GM19463 (cell line): ENCODE measurements at regions not wholly inside any gene's neighbourhood (a gene's known extent, or its start where the extent isn't known, plus 50 kb on each side); places are given as distances from the start of the nearest gene placed in this dataset.
"Not testable (repeated sequence)": the region's sequence is repeated elsewhere in the genome, so short reads cannot be mapped to it uniquely, and the experiment has no call there.

Source experiments
- ATAC-seq: cut with Tn5 transposase; IDR thresholded peaks from one replicate; pipeline ENCODE4 v1.9.1; 2021; ENCODE audit warnings: mild to moderate bottlenecking, moderate library complexity; ENCODE audit not compliant: unreplicated experiment

DNA sequence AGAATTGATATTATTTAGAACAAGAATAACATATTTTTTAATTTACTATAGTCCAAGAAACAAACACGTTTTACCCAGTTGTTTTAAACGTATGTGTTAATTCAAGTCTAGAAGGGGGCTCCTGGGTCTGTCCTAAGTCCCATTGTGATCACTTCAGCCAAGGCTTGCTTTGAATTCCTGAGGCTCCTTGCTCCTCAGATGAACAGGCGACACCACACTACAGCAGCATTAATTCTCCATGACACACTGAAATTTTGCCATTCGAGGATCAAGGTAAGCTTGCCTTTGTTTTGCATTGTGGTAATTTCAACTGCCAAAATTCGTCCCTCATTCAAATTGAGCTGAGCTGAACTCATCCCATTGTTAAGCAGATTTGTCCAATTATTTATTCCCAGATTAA lies 1442.6 kb downstream of the SLITRK5 start:
- ATAC-seq = no peak

DNA sequence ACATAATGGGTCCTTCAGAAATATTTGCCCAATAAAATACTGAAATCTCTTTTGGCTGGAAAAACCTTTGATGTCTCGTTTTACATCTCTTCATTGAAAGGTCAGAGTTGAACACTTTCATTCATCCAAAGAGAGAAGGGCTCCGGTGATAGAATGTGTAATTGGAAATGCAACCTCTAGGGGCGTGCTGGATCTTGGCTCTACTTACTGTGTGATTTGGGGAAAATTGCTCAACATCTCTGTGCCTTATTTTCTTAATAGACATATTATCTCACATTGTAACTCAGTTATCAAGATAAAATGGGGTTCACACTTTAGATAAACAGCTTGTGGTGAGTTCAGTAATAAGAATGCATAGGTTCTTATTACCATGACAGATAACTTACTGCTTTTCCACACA lies 1444.1 kb downstream of the SLITRK5 start:
- ATAC-seq = no peak

DNA sequence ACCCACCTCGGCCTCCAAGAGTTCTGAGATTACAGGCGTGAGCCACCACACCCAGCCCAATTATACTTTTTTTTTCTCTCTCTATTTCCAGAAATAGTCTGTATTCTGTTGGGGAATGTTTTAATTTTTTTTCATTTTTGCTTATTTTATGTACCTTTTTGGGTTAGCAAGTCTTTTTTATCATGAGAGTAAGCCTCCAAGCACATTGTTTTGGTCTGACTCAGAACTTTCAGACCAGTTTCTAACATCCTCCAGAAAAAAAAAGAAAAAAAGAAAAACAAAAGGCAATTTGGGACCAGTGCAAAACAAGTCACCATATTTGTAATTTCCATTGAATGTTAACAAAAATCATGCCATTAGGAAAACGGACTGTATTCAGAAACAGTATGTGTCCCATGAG lies 1465.5 kb downstream of the SLITRK5 start:
- no peak for ATAC-seq

DNA sequence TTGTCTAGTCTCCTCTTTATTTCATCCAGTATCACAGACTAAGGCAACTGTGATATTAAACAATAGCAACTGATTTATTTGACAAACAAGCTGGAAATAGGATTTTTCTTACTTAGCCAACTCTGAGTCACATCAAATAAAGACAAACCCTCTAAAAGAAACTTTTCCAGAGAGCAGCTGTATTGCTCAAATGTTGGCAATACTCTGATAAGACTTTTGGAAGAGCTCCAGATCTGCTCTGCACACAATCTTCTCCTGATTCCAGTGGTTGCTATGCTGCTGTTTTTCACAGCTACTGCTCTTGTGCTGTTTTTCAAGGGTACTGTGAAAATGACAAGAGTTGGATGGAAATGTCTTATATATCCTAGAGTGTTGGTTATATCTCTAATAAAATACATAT lies 1479.2 kb downstream of the SLITRK5 start:
- no peak for ATAC-seq

DNA sequence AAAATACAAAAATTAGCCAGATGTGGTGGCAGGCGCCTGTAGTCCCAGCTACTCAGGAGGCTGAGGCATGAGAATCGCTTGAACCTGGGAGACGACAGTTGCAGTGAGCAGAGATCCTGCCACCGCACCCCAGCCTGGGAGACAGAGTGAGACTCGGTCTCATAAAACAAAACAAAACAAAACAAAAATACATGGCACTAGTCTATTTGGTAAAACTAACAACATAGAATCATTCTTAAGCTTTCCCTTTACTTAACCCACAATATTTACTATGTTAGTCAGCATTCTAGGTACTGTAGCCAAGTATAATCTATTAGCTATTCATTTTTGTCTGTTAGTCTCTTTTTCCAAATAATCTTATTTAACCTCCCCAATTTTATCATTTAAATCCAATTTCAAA lies 1482.8 kb downstream of the SLITRK5 start:
- no peak for ATAC-seq

DNA sequence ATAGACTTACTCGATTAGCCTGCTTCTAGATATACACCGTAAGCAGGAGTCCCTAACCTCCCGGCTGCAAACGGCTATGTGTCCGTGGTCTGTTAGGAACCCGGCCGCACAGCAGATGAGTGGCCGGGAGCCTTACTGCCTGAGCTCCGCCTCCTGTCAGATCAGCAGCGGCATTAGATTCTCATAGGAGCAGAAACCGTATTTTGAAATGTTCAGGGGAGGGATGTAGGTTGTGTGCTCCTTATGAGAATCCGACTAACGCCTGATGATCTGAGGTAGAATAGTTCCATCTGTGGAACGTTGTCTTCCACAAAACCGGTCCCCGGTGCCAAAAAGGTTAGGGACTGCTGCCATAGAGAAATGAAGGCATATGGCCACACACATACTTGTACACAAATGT lies 1491.9 kb downstream of the SLITRK5 start:
- ATAC-seq = no peak

DNA sequence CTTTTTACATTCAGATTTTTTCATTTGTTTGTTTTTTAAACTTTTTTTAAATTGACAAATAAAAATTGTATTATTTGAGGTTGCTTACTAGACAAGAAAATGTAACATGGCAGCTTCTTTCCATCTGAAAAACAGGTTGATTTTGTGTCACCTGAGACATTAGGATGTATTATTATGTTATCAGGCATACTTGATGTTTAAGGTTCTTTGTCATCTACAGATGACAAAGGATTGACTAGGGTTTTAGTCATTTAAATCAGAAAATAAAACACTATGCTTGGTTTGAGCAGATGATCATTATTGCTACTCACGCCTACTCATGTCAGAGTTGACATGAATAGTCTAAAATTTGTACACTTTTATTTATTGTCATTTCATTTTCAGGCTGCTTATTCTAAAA lies 1494.5 kb downstream of the SLITRK5 start:
- ATAC-seq = no peak

DNA sequence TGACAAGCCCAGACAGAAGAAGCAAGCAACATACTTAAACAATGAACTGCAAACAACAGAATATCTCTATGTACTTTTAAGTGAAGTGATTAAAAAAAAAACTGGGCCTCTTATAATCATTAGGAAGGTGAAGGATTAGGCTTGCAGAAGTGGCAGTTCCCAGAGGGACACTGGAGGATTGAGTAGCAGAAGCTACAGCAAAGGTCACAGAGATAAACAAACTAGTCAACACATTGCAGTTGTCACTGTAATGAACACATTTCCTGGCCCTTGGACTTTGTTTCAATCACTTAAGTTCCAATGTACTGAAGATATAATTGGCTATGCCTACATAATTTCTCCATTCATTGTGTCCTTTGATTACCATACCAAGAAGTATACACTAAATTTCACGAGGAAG lies 1498.8 kb downstream of the SLITRK5 start:
- no peak for ATAC-seq

DNA sequence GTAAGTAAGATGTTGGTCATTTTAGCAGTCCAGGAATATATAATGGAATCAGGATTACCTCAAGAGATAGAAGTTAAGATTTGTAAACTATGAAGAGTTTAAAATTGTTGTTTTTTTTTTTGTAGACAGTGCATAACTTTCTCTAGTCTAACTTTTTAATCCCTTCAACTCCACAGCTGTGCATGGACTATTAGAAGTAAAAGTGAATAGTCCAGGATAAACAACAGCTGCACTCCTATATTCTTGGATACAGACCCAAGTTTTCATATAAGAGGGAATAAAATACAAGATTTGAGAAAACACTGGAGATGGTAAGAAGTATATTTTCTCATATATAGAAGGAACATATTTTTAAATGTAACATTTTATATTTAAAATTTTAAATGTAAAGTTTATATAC lies 1509.9 kb downstream of the SLITRK5 start:
- no peak for ATAC-seq

DNA sequence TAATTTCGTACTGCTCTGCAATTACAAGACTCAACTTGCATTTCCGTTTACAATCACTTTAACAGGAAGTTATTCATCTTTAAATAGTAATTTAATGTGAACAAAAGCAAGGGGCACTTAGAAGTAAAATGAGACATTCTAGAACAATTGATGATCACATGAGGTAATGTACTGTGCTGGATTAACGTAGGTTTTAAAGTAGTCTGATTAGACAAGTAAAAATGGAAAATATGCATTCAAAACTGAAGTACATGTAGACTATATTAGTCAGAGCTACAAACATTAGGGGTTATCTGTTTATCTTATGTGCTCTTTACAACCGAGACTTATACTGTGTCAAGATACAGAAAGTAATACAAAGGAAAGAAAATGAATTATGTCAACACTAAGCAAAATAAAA lies 1528.0 kb downstream of the SLITRK5 start:
- ATAC-seq = no peak

DNA sequence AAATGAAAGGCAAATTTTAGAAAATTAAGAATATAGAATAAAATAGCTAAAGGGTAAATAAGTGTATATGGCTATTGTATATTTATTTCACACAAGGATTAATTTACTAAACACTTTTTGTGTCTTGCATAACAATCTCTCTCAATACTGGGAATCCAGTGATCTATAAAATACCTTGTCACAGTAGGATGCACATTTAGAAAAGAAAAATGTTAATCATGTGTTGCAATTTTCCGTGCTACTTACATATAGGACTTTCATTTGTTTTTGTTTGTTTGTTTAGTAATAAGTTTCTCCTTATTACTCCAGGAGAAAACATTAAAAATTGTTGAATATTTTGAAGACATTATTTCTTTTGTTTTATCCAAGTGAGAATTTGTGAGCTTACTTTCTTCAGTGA lies 1533.3 kb downstream of the SLITRK5 start:
- ATAC-seq = no peak

DNA sequence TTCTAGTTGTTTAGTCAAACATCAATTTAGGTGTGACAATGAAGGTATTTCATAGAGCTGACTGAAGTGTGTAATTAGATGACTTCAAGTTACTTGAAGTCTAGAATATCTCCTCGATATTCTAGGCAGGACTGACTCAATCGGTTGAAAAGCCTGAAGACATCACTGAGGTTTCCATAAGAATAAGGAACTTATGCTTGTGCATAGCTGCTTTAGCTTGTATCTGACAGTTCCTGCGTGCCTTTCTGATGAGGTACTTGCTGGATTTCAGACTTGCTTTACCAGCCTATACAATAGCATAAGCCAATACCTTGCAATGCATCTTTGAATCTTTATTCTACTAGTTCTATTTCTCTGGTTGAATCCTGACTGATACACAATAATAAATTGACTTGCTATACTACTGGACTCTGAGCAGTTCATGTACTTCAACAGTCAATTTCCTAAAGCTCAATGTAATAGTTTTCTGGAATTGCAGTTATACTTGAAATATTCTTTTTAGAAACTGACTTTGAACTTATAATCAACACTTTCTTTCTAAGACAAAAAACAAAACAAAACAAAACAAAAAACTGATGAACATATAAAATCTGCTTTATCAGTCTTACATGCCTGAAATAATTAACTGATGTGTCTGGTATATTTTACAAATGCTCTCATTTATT lies 1534.8 kb downstream of the SLITRK5 start:
- ATAC-seq = no peak

DNA sequence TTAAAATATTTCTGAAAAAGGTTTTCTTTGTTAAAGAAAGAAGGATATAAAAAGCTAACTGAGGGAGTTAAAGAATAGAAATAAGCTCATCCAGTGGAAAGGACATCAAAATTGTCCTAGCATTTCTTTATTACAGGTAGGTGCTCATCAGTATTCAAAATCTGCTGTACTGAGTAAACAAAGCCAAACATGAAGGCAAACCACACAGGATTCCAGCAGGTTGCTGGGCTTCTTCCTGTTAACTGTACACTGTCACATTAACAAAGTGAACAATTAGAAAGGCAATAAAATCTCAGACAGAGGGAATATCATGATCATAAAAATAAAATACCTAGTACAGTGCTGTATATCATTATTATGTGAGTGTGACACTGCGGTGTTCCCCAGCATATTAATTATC lies 1541.0 kb downstream of the SLITRK5 start:
- ATAC-seq = no peak

DNA sequence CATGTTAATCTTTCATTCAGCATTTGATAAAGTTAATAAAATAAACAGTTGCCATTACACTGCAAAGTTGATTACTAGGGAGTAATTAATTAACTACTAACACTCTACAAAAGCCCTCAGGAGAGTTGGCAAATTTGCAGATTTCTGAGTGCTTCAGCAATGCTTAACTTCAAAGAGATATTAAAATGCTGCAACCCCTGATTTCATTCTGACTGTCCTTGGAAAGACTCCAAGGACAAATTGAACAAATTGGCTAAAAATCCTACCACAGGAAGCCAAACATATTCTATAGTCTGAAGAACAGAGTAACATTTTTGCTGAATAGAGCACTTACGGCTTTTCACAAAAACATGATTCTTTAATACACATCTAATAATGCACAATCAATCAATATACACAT lies 1543.0 kb downstream of the SLITRK5 start:
- ATAC-seq = no peak

DNA sequence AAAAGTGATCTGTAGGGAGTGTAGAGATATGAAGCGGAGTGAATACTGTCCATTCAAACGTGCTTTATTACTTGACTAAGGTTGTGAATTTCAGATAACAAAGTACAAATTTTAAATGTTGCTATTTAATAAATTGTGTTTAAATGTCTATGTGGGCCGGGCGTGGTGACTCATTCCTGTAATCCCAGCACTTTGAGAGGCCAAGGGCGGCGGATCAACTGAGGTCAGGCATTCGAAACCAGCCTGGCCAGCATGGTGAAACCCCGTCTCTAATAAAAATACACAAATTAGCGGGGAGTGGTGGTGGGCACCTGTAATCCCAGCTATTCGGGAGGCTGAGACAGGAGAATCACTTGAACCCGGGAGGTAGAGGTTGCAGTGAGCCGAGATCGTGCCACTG lies 1544.1 kb downstream of the SLITRK5 start:
- not testable (repeated sequence) for ATAC-seq

DNA sequence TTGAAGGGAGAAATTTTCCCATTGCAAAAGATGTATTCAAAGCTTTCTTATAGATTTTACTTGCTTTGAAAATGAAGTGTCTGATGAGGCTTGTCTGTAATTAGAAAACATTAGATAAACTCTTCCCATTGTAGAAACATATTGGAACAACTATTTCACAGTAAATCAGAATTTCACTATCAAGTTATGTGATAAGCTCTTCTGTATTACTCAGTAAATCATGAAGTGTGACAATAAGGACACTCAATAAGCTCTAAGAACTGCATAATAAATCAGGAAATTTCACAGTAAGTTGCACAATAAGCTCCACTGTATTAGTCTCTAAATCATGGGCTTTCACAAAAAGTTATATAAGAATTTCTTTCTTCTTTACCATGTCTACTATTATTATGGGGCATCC lies 1546.6 kb downstream of the SLITRK5 start:
- ATAC-seq = no peak

DNA sequence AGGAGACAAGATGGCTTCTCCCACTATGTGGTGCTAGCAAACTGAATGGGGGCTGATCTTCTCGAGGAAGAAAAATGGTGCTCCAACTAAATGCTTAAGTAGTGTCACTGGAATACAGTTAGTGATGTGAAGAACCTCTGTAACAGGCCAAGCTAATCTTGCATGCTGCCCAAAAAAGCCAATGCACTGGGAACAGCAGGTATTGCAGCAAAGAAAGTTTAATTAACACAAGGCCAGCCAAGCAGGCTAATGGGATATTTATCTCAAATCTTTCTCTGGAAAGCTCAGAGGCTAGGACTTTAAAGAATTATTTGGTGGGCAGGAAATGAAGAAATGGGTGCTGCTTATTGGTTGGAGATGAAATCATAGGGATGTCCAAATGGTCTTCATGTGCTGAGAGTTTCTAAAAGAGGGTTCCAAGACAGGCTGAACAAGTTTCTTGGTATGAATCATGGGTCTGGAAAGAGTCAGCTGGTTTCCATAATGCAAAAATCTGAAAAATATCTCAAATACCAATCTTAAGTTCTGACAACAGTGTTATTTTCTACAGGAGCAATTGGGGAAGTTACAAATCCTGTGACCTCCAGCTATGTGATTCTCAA lies 1550.5 kb downstream of the SLITRK5 start:
- no peak for ATAC-seq

DNA sequence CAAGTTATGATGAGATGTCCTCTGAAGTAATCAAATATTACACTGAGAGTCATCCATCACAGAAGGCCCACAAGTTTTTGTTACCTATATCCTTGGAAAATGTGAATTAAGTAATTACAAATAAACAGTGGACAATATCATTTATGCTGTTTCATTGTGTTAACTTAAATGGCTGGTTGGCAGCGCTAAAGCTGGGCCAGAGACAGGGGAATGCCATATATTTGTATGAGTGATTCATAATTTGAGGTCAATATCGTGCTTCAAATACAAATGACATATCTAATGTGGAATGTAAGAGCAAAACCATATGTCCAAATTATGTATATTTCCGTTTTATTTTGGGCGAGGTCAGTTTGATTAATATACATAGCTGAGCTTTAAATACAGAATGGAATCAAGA lies 1556.2 kb downstream of the SLITRK5 start:
- no peak for ATAC-seq

DNA sequence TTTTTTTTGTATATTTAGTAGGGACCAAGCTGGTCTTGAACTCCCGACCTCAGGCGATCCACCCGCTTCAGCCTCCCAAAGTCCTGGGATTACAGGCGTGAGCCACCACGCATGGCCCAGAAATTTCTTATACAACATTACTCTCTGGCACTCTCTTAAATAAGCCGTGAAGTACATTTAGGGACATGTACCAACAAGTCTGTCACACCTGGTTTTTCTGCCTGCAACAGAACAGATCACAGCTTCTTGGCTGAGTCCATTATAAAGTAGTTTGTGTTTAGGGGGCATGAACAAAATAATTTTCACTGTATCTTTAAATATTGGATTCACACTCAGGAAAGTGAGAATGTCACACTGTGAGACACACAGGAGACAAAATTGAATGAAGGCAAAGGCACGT lies 1567.3 kb downstream of the SLITRK5 start:
- no peak for ATAC-seq

DNA sequence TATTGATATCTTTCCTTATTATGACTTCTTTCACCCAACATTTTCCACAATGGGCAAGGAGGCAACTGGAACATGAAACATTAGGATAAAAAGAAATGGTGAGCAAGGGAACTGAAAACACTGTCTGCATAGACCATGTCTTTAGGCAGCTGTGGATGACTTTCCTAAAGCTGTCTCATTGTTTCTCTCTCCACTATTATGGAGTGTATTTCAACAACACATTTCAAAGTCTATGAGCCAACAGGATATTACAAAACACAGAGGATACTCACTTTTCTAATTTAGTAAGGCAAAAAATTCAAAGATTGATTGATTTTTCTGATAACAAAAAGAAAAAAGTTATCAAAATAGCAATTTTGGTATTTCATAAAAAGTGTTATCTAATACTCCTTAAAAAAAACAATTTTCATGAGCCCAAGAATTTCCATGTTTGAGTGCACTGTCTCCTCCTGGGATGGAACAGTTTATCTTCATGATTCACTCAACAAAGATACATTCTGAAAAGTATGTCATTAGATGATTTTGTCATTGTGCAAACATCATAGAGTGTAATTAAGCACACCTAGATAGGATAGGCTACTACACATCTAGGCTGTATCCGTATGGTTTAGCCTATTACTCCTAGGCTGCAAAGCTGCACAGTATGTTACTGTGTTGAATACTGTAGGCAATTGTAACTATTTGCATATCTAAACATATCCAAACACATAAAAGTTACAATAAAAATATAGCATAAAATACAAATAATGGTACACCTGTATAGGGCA lies 1568.4 kb downstream of the SLITRK5 start:
- no peak for ATAC-seq

DNA sequence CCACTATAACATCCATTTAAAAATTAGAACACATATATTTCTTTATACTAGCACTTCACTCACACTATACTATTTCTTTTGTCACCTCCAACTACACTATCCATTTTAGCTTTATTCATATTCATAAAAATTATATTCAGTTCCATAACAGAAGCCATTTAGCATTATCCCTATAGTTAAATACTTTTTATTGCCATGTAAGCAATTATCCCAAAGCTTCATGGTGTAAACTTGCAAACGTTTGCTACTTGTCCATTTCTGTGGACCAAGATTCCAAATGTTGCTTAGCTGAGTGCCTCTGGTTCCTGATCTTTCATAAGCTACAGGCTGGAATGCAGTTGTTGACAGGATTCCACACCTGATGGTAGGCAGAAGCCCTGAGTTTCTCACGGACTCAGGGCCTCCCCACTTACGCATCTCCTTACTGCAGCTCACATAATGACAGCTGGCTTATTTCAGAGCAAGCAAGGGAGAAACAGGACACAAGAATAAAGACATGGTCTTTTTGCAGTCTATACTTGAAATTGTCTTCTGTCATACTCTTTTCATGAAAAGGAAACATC lies 1584.8 kb downstream of the SLITRK5 start:
- ATAC-seq = no peak

DNA sequence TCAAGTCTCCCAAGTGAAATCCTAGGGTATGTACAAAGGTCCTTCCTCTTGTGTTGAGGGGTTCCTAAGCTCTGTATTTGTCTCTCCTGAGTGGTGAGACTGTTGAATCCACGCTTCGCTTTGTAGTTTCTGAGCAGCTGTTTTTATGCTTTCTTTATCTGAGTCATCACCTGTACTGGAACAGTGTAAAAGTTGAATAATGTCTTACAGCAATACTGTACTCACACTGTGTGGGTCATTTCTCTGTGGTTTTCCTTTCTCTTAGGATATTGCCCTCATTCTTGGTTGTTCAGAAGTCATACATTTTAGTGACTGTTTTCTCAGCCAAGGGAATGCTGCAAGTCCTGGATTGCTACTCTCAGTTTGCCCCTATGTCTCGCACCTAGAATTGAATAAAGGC lies 1596.6 kb downstream of the SLITRK5 start:
- ATAC-seq = no peak
